ENCODE measurements at regions not wholly inside any gene's neighbourhood (a gene's known extent, or its start where the extent isn't known, plus 50 kb on each side); places are given as distances from the start of the nearest gene placed in this dataset.
A peak's percentile ranks its signal among the peaks of the same experiment; 100 is the strongest.

GRCh38 chr14:73800970-73801515, 50.6 kb upstream of the PTGR2 start:
- DNase-seq (ENCODE audit: low read depth in 1 of 2, low spot score in 1 of 2), result no peak

GRCh38 chr14:73797543-73798265, 53.9 kb upstream of the PTGR2 start:
- DNase-seq (ENCODE audit: low read depth in 1 of 2, low spot score in 1 of 2), result no peak

GRCh38 chr14:73796893-73797542, 54.6 kb upstream of the PTGR2 start:
- DNase-seq (ENCODE audit: low read depth in 1 of 2, low spot score in 1 of 2), result no peak

GRCh38 chr14:73796415-73796814, 55.2 kb upstream of the PTGR2 start:
- no peak for DNase-seq (ENCODE audit: low read depth in 1 of 2, low spot score in 1 of 2)

GRCh38 chr14:73795974-73796373, 55.7 kb upstream of the PTGR2 start:
- no peak for DNase-seq (ENCODE audit: low read depth in 1 of 2, low spot score in 1 of 2)

GRCh38 chr14:73795466-73795865, 56.2 kb upstream of the PTGR2 start:
- DNase-seq (ENCODE audit: low read depth in 1 of 2, low spot score in 1 of 2), result no peak

- no peak for DNase-seq (ENCODE audit: low read depth in 1 of 2, low spot score in 1 of 2)
Observed at GRCh38 chr14:73794146-73794545, 57.5 kb upstream of the PTGR2 start.

GRCh38 chr14:73792481-73792880, 59.1 kb upstream of the PTGR2 start:
- DNase-seq (ENCODE audit: low read depth in 1 of 2, low spot score in 1 of 2), result no peak

GRCh38 chr14:73789989-73790581, 61.5 kb upstream of the PTGR2 start:
- DNase-seq (ENCODE audit: low read depth in 1 of 2, low spot score in 1 of 2), result no peak

- no peak for DNase-seq (ENCODE audit: low read depth in 1 of 2, low spot score in 1 of 2)
Observed at GRCh38 chr14:73788701-73789551, 62.7 kb upstream of the PTGR2 start.

- no peak for DNase-seq (ENCODE audit: low read depth in 1 of 2, low spot score in 1 of 2)
Observed at GRCh38 chr14:73788317-73788598, 63.4 kb upstream of the PTGR2 start.

- DNase-seq (ENCODE audit: low read depth in 1 of 2, low spot score in 1 of 2), result peak in 1 of 2 donors; percentile 46
Observed at GRCh38 chr14:73787486-73788316, 63.9 kb upstream of the PTGR2 start.

GRCh38 chr14:73786636-73787485, 64.8 kb upstream of the PTGR2 start:
- no peak for DNase-seq (ENCODE audit: low read depth in 1 of 2, low spot score in 1 of 2)

GRCh38 chr14:73785834-73786635, 65.6 kb upstream of the PTGR2 start:
- DNase-seq (ENCODE audit: low read depth in 1 of 2, low spot score in 1 of 2), result no peak

- no peak for DNase-seq (ENCODE audit: low read depth in 1 of 2, low spot score in 1 of 2)
Observed at GRCh38 chr14:73785336-73785833, 66.2 kb upstream of the PTGR2 start.

GRCh38 chr14:73784988-73785313, 66.7 kb upstream of the PTGR2 start:
- no peak for DNase-seq (ENCODE audit: low read depth in 1 of 2, low spot score in 1 of 2)

- DNase-seq (ENCODE audit: low read depth in 1 of 2, low spot score in 1 of 2), result no peak
Observed at GRCh38 chr14:73784181-73784987, 67.2 kb upstream of the PTGR2 start.

- DNase-seq (ENCODE audit: low read depth in 1 of 2, low spot score in 1 of 2), result no peak
Observed at GRCh38 chr14:73783107-73783727, 68.4 kb upstream of the PTGR2 start.
